ENCODE measurements at regions not wholly inside any gene's neighbourhood (a gene's known extent, or its start where the extent isn't known, plus 50 kb on each side); places are given as distances from the start of the nearest gene placed in this dataset.

- TF ChIP-seq CTCF (conservative IDR thresholded peaks at IDR 0.05) (no peak), EZH2 (IDR thresholded peaks at IDR 0.05; ENCODE audit: low read depth) (no peak)
Observed at GRCh38 chr13:50257646-50258045, 242.4 kb downstream of the KCNRG start.

All from PC-9 (cell line).